Activated CD4-positive, alpha-beta T cell treated with anti-CD3 and anti-CD28 coated beads, Interleukin-2, amount 50 U/mL, for 16 hours (primary cell): ENCODE measurements at regions not wholly inside any gene's neighbourhood (a gene's known extent, or its start where the extent isn't known, plus 50 kb on each side); places are given as distances from the start of the nearest gene placed in this dataset.

ENCODE experiments used
- DNase-seq: peaks from one replicate; pipeline ENCODE4 v3.0.0-alpha.2; 2020

- no peak for DNase-seq
Measured at GRCh38 chr3:26559227-26559626, 63.3 kb upstream of the LRRC3B start.

GRCh38 chr3:26560081-26560480 lies 62.5 kb upstream of the LRRC3B start:
- DNase-seq = no peak

GRCh38 chr3:26562021-26562768 lies 60.4 kb upstream of the LRRC3B start:
- no peak for DNase-seq
